GM20000 (cell line): ENCODE measurements at regions not wholly inside any gene's neighbourhood (a gene's known extent, or its start where the extent isn't known, plus 50 kb on each side); places are given as distances from the start of the nearest gene placed in this dataset.

Experiments used
- DNase-seq: peaks from one replicate; pipeline ENCODE4 v3.0.0; 2012; ENCODE audit warnings: low spot score
- TF ChIP-seq, protein P1 (sequence below): IDR thresholded peaks from 2 replicates; pipeline ENCODE4 v1.5.1; 2012; ENCODE audit warnings: mild to moderate bottlenecking, control low read depth; ENCODE audit errors: extremely low read depth, missing control alignments

GRCh38 chr9:106065136-106065535 is 370.8 kb downstream of the TMEM38B start:
- TF ChIP-seq, protein P1, sequence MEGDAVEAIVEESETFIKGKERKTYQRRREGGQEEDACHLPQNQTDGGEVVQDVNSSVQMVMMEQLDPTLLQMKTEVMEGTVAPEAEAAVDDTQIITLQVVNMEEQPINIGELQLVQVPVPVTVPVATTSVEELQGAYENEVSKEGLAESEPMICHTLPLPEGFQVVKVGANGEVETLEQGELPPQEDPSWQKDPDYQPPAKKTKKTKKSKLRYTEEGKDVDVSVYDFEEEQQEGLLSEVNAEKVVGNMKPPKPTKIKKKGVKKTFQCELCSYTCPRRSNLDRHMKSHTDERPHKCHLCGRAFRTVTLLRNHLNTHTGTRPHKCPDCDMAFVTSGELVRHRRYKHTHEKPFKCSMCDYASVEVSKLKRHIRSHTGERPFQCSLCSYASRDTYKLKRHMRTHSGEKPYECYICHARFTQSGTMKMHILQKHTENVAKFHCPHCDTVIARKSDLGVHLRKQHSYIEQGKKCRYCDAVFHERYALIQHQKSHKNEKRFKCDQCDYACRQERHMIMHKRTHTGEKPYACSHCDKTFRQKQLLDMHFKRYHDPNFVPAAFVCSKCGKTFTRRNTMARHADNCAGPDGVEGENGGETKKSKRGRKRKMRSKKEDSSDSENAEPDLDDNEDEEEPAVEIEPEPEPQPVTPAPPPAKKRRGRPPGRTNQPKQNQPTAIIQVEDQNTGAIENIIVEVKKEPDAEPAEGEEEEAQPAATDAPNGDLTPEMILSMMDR, result no peak
- no peak for DNase-seq

- TF ChIP-seq, protein P1, result no peak
- no peak for DNase-seq
Measured at GRCh38 chr9:106065579-106066214, 371.4 kb downstream of the TMEM38B start.

DNA sequence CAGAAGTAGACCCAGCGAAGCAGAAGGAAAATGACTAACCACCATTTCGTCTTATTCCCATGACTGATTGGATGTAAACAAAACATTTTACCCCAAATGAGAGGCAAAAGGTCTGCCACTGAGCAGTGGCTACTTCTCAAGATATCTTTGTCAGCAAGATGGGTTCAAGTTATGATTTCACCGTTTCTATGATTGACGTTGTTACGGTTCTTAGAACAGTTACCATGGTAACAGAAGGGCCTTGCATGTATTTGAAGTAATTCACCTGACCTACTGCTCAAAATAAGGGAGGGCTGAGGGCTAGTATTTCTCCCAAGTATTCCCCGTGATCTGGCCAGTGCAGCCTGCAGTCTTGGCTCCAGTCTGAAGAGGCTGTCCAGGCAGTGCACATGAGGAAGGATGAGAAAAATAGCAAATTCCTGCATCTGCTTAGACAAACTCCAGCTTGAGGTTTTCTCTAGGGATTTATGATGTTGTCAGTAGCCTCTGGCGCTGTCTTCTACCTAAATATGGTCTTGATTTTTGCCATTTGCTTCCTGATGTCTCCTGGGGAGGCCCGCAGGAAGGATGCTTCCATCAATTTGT is 372.7 kb downstream of the TMEM38B start:
- TF ChIP-seq, protein P1, result no peak
- DNase-seq, result no peak

- no peak for DNase-seq
- TF ChIP-seq, protein P1, result no peak
Measured at GRCh38 chr9:106069241-106069640, 374.9 kb downstream of the TMEM38B start.

DNA sequence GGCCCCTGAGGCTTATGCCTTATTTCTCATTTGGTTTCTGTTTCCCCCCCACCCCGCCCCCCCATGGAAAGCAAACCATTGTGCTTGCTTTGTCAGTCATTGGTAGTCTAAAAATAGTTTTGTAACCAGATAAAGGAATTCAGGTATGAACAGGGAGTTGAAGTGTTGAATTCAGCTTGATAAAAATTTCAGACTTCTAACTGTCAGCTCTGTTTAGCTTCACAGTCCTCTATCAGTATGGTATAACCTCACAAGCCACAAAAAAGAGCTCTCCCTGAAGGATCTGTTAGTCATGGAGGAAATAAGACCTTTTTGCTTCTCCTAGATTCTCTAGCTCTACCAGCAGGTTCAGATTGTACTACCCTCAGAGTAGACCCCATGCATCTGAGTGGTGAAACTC is 378.1 kb downstream of the TMEM38B start:
- no peak for DNase-seq
- TF ChIP-seq, protein P1, result no peak

DNA sequence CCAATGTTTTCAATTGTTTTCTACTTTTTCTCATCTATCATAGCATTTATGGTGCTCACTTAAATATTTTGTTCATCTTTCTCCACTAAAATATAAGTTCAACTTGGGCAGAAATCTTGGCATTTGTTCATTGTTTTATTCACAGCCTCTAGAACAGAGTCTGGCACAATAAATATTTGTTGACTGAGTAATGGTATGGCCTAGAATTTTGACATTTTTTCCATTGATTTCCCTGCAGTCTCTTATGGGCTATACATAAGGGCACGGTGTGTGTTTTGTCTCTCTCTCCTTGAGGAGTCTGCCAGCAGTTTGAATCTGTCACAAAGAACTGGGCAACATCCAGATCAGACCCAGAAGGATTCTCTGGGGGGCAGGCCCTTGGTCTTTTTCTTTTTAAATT is 379.7 kb downstream of the TMEM38B start:
- no peak for DNase-seq
- TF ChIP-seq, protein P1, result no peak

DNA sequence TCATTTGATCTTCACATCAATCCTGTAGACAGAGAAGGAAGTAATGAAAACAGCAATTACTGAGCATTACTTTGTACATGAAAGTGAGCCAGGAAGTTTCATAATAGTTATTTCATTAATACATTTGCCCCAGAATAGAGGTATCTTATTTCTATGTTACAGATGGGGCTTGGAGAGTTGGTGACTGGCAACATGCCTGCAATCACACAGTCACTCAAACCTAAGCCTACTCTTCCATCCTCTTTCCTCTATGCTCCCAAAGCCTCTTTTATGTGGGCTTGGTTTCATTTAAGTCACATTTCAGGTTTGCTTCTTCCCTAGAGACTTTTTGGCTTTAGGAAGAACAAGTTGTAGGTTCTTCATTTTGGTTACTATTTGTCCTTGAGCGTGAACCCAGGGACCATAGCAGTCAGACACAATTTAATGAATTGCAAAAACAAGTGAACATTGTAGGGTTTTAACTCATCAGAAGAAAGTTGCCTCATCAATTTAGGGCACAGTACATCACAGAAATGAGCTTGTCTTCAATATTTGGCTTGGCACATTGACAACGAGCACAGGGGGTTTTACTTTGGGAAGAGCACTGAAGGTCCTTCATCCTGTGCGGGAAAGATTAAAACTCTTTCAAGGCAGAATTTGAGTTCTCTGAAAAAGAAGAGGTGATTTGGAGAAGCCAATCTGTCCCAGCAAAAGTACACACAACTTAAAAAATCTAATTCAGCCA is 381.1 kb downstream of the TMEM38B start:
- no peak for DNase-seq
- TF ChIP-seq, protein P1, result no peak
